Lower lobe of right lung (tissue), 2 donors: ENCODE measurements at regions not wholly inside any gene's neighbourhood (a gene's known extent, or its start where the extent isn't known, plus 50 kb on each side); places are given as distances from the start of the nearest gene placed in this dataset.

Source experiments
- ATAC-seq, 2 donors: fragments of 200-7000 bp; cut with Tn5 transposase; one replicate each; pipeline ENCODE4 v1.9.1; 2020 to 2022; ENCODE audit warnings: mild to moderate bottlenecking in 2 of 2, moderate library complexity in 2 of 2
- DNase-seq: peaks from one replicate; pipeline ENCODE4 v3.0.0-alpha.2; 2020
- H3K27ac ChIP-seq: fragments of 200-600 bp; one replicate; pipeline ENCODE4 v1.8.0; 2022
- H3K27me3 ChIP-seq: fragments of 200-600 bp; one replicate; pipeline ENCODE4 v1.8.0; 2022; ENCODE audit warnings: low read depth
- H3K36me3 ChIP-seq: fragments of 200-600 bp; one replicate; pipeline ENCODE4 v1.8.0; 2022; ENCODE audit warnings: mild to moderate bottlenecking
- H3K4me1 ChIP-seq: fragments of 200-600 bp; one replicate; pipeline ENCODE4 v1.8.0; 2022
- H3K4me3 ChIP-seq: fragments of 200-600 bp; one replicate; pipeline ENCODE4 v1.8.0; 2022; ENCODE audit warnings: mild to moderate bottlenecking
- H3K9me3 ChIP-seq: fragments of 200-600 bp; one replicate; pipeline ENCODE4 v1.8.0; 2022
- intact Hi-C: fragments of 100-400 bp; cut with DNase I; formaldehyde crosslinking; loops from one replicate; pipeline ENCODE4 v1.11.0; 2022
- TF ChIP-seq, protein P1 (sequence below): fragments of 200-600 bp; IDR thresholded peaks from one replicate; pipeline ENCODE4 v1.8.0; 2022; ENCODE audit warnings: antibody characterized with exemption, mild to moderate bottlenecking
- donor health status: DM: no; HTN: yes; CAD: no; lungs with severe emphysema.

DNA sequence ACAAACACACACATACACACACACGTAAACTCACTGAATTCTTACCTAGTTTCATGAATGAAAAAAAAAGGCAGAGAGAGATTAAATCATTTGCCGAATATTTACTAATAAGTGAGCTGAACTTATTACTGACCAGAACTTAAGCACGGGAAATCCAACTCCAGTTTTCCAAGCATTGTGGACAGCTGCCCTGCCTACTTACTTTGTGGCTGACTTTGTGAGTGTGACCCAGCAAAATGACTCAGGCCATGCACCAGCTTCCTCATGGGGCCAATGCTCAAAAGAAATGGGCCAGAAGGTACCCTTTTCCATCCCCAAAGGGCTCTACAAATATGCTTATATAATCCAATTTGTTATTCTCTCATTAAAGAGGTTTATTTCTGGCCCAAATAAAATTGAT is 87.4 kb upstream of the RHOBTB1 start:
- TF ChIP-seq, protein P1, sequence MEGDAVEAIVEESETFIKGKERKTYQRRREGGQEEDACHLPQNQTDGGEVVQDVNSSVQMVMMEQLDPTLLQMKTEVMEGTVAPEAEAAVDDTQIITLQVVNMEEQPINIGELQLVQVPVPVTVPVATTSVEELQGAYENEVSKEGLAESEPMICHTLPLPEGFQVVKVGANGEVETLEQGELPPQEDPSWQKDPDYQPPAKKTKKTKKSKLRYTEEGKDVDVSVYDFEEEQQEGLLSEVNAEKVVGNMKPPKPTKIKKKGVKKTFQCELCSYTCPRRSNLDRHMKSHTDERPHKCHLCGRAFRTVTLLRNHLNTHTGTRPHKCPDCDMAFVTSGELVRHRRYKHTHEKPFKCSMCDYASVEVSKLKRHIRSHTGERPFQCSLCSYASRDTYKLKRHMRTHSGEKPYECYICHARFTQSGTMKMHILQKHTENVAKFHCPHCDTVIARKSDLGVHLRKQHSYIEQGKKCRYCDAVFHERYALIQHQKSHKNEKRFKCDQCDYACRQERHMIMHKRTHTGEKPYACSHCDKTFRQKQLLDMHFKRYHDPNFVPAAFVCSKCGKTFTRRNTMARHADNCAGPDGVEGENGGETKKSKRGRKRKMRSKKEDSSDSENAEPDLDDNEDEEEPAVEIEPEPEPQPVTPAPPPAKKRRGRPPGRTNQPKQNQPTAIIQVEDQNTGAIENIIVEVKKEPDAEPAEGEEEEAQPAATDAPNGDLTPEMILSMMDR: no peak
- intact Hi-C loops: no loop called here
- Histone ChIP-seq H3K27me3 (no peaks in the 10 kb centered on the region), H3K36me3 (no peaks in the 10 kb centered on the region), H3K9me3 (no peaks in the 10 kb centered on the region), H3K4me3 (no peak overlapping the region), H3K27ac (no peak overlapping the region), H3K4me1 (no peaks in the 10 kb centered on the region)
- ATAC-seq: no peak
- no peak for DNase-seq

DNA sequence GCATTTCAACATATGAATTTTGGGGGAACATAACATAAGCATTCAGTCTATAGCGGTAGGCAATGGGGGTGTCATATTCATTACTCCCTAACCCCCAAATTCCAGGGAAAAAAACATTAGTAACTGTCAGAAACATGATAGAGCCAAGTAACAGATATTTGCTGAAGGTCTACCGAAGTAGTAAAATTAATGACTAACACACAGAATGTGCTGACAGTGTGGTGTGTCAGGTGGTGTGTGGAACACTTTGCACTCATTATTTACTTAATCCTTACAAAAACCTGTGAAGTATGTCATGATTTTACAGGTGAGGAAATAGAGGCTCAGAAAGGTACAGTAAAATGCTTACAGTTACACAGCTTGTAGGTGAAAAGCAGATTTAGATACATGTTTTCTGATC is 85.4 kb upstream of the RHOBTB1 start:
- no peak for ATAC-seq
- Histone ChIP-seq H3K4me1 (no peaks in the 10 kb centered on the region), H3K27me3 (no peaks in the 10 kb centered on the region), H3K27ac (no peak overlapping the region), H3K4me3 (no peak overlapping the region), H3K36me3 (no peaks in the 10 kb centered on the region), H3K9me3 (no peaks in the 10 kb centered on the region)
- TF ChIP-seq, protein P1: no peak
- intact Hi-C loops: no loop called here
- DNase-seq: no peak

DNA sequence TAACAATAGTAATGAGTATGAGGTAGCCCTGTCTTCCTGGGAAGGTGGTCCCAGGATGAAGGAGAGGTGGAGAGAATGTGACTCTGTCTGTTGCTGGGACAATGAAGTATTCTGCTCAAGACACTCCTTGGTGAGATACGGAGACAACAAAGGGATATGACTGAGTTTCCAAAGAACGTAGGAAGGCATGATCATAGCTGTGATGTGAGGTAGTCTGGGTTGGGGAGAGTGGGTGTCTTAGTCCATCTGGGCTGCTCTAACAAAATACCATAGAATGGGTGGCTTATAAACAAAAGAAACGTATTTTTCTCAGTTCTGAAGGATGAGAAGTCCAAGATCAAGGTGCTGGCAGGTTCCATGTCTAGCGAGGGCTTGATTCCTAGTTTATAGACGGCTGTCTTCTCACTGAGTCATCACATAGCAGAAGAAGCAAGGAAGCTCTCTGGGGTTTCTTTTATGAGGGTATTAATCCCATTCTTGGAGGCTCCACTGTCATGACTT is 84.9 kb upstream of the RHOBTB1 start:
- Histone ChIP-seq H3K9me3 (no peaks in the 10 kb centered on the region), H3K36me3 (no peaks in the 10 kb centered on the region), H3K27ac (no peak overlapping the region), H3K4me3 (no peak overlapping the region), H3K27me3 (no peaks in the 10 kb centered on the region), H3K4me1 (no peaks in the 10 kb centered on the region)
- ATAC-seq (no peak), DNase-seq (no peak)
- intact Hi-C loops: no loop called here
- TF ChIP-seq, protein P1: no peak

DNA sequence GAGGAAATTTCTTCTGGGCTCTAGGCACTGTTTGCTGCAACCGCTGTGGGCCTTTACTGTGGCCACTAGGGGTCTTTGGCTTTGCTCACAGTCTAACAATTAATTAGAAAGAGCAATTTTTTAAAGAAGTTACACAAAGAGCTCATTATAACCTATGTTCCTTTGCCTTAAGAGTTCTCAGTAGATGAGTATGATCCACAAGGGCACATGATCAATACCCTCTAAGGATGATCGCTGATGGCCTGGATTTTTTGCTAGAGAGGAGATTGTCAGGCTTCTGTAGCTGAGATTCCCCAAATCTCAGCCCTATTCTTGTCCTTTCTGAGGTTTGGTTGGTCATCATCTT is 80.8 kb upstream of the RHOBTB1 start:
- TF ChIP-seq, protein P1: peak; percentile 45
- intact Hi-C loops: no loop called here
- Histone ChIP-seq H3K9me3 (no peaks in the 10 kb centered on the region), H3K4me1 (no peaks in the 10 kb centered on the region), H3K27ac (no peak overlapping the region), H3K36me3 (no peaks in the 10 kb centered on the region), H3K27me3 (no peaks in the 10 kb centered on the region), H3K4me3 (no peak overlapping the region)
- DNase-seq (no peak), ATAC-seq (no peak)

DNA sequence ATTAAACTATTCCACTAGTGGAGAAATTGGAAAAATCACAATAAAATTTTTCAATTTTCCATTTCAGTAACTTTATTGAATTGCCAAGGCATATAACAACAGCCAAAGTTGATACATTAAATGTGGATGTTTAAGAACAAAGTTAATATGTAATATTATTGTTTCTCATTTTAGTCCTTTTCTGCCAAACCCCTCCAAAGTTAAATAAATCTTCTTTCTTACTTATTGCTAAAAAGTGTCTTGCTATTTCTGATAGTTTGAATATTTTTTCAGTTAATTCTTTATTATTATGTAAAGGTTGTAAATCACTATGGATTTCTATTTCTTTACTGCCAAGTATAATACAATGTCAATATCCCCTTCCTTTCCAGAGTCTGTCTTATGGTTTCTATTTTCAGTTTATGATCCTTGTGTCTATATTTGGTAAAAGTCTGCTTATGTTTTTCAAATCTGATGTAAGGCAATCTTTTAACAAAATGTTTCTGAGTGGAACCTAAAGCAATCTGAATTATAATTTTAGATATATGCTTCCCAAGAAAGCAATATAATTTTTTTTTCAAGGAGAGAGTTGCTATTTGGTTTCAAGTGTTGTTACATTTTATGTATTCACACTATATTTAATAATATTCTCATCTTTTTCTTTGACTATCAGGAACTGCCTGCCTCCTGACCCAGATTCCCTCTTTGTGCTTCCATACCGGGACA is 80.3 kb upstream of the RHOBTB1 start:
- Histone ChIP-seq H3K27me3 (no peaks in the 10 kb centered on the region), H3K9me3 (no peaks in the 10 kb centered on the region), H3K4me3 (no peak overlapping the region), H3K4me1 (no peaks in the 10 kb centered on the region), H3K27ac (no peak overlapping the region), H3K36me3 (no peaks in the 10 kb centered on the region)
- TF ChIP-seq, protein P1: no peak
- intact Hi-C loops: no loop called here
- DNase-seq (no peak), ATAC-seq (no peak)
